OCI-LY3 (cell line): ENCODE measurements at regions not wholly inside any gene's neighbourhood (a gene's known extent, or its start where the extent isn't known, plus 50 kb on each side); places are given as distances from the start of the nearest gene placed in this dataset.

ENCODE experiments used
- EZH2phosphoT487 ChIP-seq: fragments of 200-600 bp; shearing (Covaris generic); IDR thresholded peaks from 2 replicates; pipeline ENCODE4 v1.6.1; 2018; ENCODE audit warnings: antibody characterized with exemption, mixed run types, low read depth
- TF ChIP-seq, protein P1 (sequence below): fragments of 200-600, 300-600 bp; sonication (generic); IDR thresholded peaks from 2 replicates; pipeline ENCODE4 v1.5.1; 2014; ENCODE audit warnings: antibody characterized with exemption, low read length, low read depth

DNA sequence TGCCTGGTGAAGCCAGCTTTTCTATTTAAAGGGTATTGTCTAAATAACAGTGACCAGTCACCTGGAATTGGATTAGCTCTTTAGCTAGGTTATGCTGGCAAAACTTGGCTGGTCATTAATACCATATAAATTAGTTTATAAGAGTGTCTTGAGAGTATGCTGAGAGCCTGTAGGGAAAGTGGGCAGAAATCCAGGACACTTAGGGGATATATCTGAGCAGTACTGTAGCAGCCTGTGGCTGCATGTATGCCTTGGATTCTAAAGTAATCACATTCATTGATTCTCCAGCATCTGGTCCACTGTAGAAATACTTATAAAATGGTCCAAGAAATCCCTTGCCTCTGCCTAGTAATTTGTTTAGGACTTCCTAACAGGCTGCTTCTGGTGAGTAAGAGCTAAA is 288.9 kb upstream of the DMAC1 start:
- TF ChIP-seq, protein P1, sequence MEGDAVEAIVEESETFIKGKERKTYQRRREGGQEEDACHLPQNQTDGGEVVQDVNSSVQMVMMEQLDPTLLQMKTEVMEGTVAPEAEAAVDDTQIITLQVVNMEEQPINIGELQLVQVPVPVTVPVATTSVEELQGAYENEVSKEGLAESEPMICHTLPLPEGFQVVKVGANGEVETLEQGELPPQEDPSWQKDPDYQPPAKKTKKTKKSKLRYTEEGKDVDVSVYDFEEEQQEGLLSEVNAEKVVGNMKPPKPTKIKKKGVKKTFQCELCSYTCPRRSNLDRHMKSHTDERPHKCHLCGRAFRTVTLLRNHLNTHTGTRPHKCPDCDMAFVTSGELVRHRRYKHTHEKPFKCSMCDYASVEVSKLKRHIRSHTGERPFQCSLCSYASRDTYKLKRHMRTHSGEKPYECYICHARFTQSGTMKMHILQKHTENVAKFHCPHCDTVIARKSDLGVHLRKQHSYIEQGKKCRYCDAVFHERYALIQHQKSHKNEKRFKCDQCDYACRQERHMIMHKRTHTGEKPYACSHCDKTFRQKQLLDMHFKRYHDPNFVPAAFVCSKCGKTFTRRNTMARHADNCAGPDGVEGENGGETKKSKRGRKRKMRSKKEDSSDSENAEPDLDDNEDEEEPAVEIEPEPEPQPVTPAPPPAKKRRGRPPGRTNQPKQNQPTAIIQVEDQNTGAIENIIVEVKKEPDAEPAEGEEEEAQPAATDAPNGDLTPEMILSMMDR = no peak
- TF ChIP-seq EZH2phosphoT487 = no peak
